H1 (cell line): ENCODE measurements at regions not wholly inside any gene's neighbourhood (a gene's known extent, or its start where the extent isn't known, plus 50 kb on each side); places are given as distances from the start of the nearest gene placed in this dataset.

ENCODE experiments used
- EZH2 ChIP-seq: fragments of 200-600 bp; sonication (generic); IDR thresholded peaks from 2 replicates; pipeline ENCODE4 v1.7.1; 2012; ENCODE audit warnings: low read depth, mild to moderate bottlenecking, moderate library complexity, low read length, inconsistent platforms; ENCODE audit not compliant: severe bottlenecking
- HDAC2 ChIP-seq, 2 experiments: fragments of 300-600 bp in 1 of 2; sonication (generic) in 1 of 2; IDR thresholded peaks; 2 replicates each; pipeline ENCODE4 v1.6.1; 2011 to 2012; ENCODE audit warnings: low read depth in 2 of 2, low read length in 2 of 2, mild to moderate bottlenecking in 2 of 2, moderate library complexity in 2 of 2, borderline replicate concordance in 1 of 2, inconsistent platforms in 1 of 2
- JUN ChIP-seq: IDR thresholded peaks from 2 replicates; pipeline ENCODE4 v1.6.1; 2011; ENCODE audit warnings: low read depth, mild to moderate bottlenecking, improper control_type of control experiment, low read length
- POLR2AphosphoS5 ChIP-seq: IDR thresholded peaks from 2 replicates; pipeline ENCODE4 v1.6.1; 2011; ENCODE audit warnings: low read depth, low read length
- RNF2 ChIP-seq: fragments of 200-900, 300-1000 bp; sonication (generic); IDR thresholded peaks from 2 replicates; pipeline ENCODE4 v1.7.1; 2016; ENCODE audit warnings: borderline replicate concordance, low read depth, mild to moderate bottlenecking, antibody characterized with exemption, low read length; ENCODE audit not compliant: poor library complexity, severe bottlenecking; ENCODE audit errors: missing control alignments
- TAF1 ChIP-seq: IDR thresholded peaks from 2 replicates; pipeline ENCODE4 v1.6.1; 2011; ENCODE audit warnings: mild to moderate bottlenecking, low read depth, low read length
- ZNF274 ChIP-seq: IDR thresholded peaks from 2 replicates; pipeline ENCODE4 v1.7.0; 2012; ENCODE audit warnings: low read length, borderline replicate concordance; ENCODE audit errors: extremely low read depth
- TF ChIP-seq, protein P1 (sequence below), 3 experiments: IDR thresholded peaks; 1 replicate in 2 of 3; 2 replicates in 1 of 3; pipeline versions ENCODE4 v1.5.1 to v1.6.1; 2011; ENCODE audit warnings: low read length in 3 of 3, mild to moderate bottlenecking in 3 of 3, inconsistent platforms in 2 of 3, low read depth in 1 of 3, moderate library complexity in 1 of 3; ENCODE audit not compliant: insufficient read depth in 1 of 3; ENCODE audit errors: control extremely low read depth in 1 of 3

DNA sequence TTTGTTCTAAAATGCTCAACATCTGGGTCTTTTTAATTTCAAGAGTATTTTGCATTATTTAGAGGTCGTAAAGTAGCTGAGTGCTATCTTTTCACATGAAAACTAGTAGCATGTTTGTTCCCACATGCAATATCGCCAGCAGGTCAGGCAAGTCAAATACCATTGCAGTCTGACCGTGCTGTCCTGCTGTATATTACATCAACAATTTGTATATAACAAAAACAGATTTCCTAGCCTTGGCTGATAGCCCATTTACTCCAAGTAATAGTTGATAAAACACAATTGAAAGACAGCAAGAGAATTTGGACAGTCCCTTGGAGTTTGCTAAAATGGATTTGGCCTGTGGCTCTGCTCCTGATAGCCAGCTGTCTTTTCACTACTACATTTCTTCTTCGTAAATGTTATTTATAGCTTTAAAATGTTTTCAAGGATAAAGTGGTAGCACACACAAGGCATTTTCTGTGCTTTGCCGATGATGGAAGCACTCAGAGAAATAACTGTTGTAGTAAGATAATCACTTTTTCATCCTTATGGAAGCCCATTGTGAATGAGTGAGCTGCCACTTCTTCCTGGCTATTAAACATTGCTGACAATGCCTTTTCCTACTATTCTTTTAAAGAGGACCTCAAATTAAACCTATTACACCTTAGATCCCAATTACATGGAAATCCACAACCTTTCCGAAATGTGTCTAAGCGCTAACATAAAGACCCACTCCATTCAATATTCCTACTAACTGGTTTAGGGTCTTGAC, 992.1 kb downstream of the MAT2B start:
- TF ChIP-seq, protein P1, sequence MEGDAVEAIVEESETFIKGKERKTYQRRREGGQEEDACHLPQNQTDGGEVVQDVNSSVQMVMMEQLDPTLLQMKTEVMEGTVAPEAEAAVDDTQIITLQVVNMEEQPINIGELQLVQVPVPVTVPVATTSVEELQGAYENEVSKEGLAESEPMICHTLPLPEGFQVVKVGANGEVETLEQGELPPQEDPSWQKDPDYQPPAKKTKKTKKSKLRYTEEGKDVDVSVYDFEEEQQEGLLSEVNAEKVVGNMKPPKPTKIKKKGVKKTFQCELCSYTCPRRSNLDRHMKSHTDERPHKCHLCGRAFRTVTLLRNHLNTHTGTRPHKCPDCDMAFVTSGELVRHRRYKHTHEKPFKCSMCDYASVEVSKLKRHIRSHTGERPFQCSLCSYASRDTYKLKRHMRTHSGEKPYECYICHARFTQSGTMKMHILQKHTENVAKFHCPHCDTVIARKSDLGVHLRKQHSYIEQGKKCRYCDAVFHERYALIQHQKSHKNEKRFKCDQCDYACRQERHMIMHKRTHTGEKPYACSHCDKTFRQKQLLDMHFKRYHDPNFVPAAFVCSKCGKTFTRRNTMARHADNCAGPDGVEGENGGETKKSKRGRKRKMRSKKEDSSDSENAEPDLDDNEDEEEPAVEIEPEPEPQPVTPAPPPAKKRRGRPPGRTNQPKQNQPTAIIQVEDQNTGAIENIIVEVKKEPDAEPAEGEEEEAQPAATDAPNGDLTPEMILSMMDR (IDR thresholded peaks at IDR 0.05; ENCODE audit: control extremely low read depth in 1 of 3, insufficient read depth in 1 of 3, low read depth in 1 of 3, low read length in 3 of 3), result no peak
- no peak for TF ChIP-seq POLR2AphosphoS5
- no peak for TF ChIP-seq EZH2
- TF ChIP-seq ZNF274, result no peak
- TF ChIP-seq HDAC2 (IDR thresholded peaks at IDR 0.05; ENCODE audit: borderline replicate concordance in 1 of 2, low read depth in 2 of 2, low read length in 2 of 2), result no peak
- TF ChIP-seq RNF2, result no peak
- TF ChIP-seq JUN, result no peak
- no peak for TF ChIP-seq TAF1
